Activated naive CD4-positive, alpha-beta T cell treated with anti-CD3 and anti-CD28 coated beads for 36 hours (primary cell): ENCODE measurements at regions not wholly inside any gene's neighbourhood (a gene's known extent, or its start where the extent isn't known, plus 50 kb on each side); places are given as distances from the start of the nearest gene placed in this dataset.
"Not testable (repeated sequence)": the region's sequence is repeated elsewhere in the genome, so short reads cannot be mapped to it uniquely, and the experiment has no call there.

Experiments
- CTCF ChIA-PET: fragments of 350-600 bp; sonication (Branson Sonifier 250); formaldehyde crosslinking; loops from one replicate; lab custom pipeline; 2021; ENCODE audit warnings: antibody characterized with exemption; lab: Charles Lee
- DNase-seq: peaks from one replicate; pipeline ENCODE4 v3.0.0-alpha.2; 2020
- H3K27ac Mint-ChIP-seq: one replicate; pipeline ENCODE4 v1.8.0; 2021; ENCODE audit warnings: mild to moderate bottlenecking, mixed read lengths
- H3K27me3 Mint-ChIP-seq: one replicate; pipeline ENCODE4 v1.8.0; 2021; ENCODE audit warnings: low read depth, mixed read lengths
- H3K36me3 Mint-ChIP-seq: one replicate; pipeline ENCODE4 v1.8.0; 2021; ENCODE audit warnings: low read depth, mixed read lengths
- H3K4me1 Mint-ChIP-seq: one replicate; pipeline ENCODE4 v1.8.0; 2021; ENCODE audit warnings: low read depth, mixed read lengths
- H3K4me3 Mint-ChIP-seq: one replicate; pipeline ENCODE4 v1.8.0; 2021; ENCODE audit warnings: mild to moderate bottlenecking, moderate library complexity, mixed read lengths
- H3K9me3 Mint-ChIP-seq: one replicate; pipeline ENCODE4 v1.8.0; 2021; ENCODE audit warnings: mixed read lengths
- intact Hi-C: fragments of 100-400 bp; cut with micrococcal nuclease; formaldehyde crosslinking; loops from one replicate; pipeline ENCODE4 v1.15.1; 2023

DNA sequence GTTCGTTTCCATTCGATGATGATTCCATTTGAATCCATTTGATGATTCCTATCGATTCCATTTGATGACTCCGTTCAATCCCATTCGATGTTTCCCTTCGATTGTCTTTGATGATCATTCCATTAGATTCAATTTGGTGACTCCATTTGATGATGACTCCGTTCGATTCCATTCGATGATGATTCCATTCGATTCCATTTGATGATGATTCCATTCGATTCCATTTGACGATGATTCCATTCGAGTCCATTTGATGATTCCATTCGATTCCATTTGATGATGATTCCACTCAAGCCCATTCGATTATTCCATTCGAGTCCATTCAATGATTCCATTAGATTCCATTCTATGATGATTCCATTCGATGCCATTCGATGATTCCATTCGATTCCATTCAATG, 2730.6 kb downstream of the RPIA start:
- intact Hi-C loops, H3K4me1 Mint-ChIP-seq: not testable (repeated sequence)

DNA sequence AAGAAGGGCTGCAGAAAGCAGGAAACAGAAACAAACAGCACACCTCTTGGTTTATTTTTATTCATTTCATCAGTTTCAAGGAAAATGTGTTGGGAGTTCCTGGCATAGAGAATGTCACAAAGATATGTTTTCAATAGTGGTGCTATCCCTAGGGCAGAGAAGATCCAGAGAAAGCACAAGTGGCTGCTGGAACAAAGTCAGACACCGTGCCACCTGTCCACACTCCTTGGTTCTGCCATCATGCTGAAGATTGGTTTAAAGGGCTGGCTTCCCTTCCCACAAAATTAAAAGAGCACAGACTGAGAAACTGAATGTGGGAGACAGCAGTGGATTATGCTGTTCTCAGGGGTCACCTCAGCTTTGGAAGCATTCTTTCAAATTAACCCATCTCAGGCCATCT, 2735.7 kb downstream of the RPIA start:
- H3K27me3 Mint-ChIP-seq, intact Hi-C loops: not testable (repeated sequence)
- H3K9me3 Mint-ChIP-seq, result peaks cover 12% of the 10 kb centered on the region

More for the DNA sequence above, 2730.6 kb downstream of the RPIA start:
- H3K27ac Mint-ChIP-seq, CTCF ChIA-PET, DNase-seq, H3K27me3 Mint-ChIP-seq, H3K4me3 Mint-ChIP-seq: not testable (repeated sequence)
- H3K36me3 Mint-ChIP-seq, result peaks cover 23% of the 10 kb centered on the region
- peaks cover 27% of the 10 kb centered on the region for H3K9me3 Mint-ChIP-seq

DNA sequence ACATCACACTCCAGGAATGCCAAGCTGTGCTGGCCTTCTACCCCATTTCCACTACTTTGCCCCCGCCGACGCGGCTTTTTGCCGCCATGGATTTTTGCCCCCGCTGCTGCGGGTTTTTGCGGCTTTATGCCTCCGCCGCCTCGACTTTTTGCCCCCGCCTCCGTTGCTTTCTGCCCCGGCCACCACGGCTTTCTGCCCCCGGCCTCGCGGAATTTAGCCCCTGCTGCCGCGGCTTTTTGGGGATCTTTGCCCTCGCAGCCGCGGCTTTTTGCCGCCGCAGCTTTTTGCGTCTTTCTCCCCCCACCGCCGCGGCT, 2750.4 kb downstream of the RPIA start:
- intact Hi-C loops, H3K4me1 Mint-ChIP-seq, H3K9me3 Mint-ChIP-seq, DNase-seq, CTCF ChIA-PET, H3K27ac Mint-ChIP-seq, H3K4me3 Mint-ChIP-seq, H3K36me3 Mint-ChIP-seq: not testable (repeated sequence)
- H3K27me3 Mint-ChIP-seq, result peaks cover 25% of the 10 kb centered on the region

More for the DNA sequence above, 2735.7 kb downstream of the RPIA start:
- H3K27ac Mint-ChIP-seq, H3K4me1 Mint-ChIP-seq, CTCF ChIA-PET, H3K4me3 Mint-ChIP-seq, DNase-seq: not testable (repeated sequence)
- peaks cover 12% of the 10 kb centered on the region for H3K36me3 Mint-ChIP-seq

DNA sequence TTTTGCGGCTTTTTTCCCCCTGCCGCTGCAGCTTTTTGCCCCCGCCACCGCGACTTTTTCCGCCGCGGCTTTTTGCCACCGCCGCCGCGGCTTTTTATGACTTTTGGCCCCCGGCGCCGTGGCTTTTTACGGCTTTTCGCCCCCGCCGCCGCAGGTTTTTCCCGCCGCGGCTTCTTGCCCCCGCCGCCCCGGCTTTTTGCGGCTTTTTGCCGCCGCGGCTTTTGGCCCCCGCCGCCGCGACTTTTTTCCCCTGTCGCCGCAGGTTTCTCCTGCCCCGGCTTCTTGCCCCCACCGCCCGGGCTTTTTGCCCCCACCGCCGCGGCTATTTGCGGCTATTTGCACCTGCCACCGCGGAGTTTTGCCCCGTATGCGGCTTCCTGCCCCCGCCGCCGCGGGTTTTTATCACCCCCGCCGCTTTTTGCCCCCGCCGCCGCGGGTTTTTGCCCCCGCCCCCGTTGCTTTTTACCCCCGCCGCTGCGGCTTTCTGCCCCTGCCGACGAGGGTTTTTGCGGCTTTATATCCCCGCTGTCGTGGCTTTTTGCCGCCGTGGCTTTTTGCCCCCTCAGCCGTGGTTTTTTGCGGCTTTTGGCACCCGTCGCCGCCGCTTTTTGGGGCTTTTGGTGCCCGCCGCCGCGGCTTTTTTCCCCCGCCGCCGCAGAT, 2750.9 kb downstream of the RPIA start:
- intact Hi-C loops, result no loop called here
- H3K27ac Mint-ChIP-seq, result no peak overlapping the region

GRCh38 chr2:91442906-91443729, 2751.6 kb downstream of the RPIA start:
- H3K9me3 Mint-ChIP-seq, H3K4me3 Mint-ChIP-seq, H3K27ac Mint-ChIP-seq, DNase-seq, H3K4me1 Mint-ChIP-seq, CTCF ChIA-PET, H3K36me3 Mint-ChIP-seq, intact Hi-C loops: not testable (repeated sequence)
- peaks cover 22% of the 10 kb centered on the region for H3K27me3 Mint-ChIP-seq

More for the DNA sequence above, 2750.9 kb downstream of the RPIA start:
- Mint-ChIP-seq H3K36me3 (peaks cover 5% of the 10 kb centered on the region), H3K27me3 (peaks cover 22% of the 10 kb centered on the region), H3K4me1 (peaks cover 3% of the 10 kb centered on the region), H3K4me3 (no peak overlapping the region), H3K9me3 (peaks cover 5% of the 10 kb centered on the region)
- no peak for DNase-seq
- CTCF ChIA-PET, result no interaction called here

- DNase-seq, H3K36me3 Mint-ChIP-seq, intact Hi-C loops, H3K4me3 Mint-ChIP-seq, H3K9me3 Mint-ChIP-seq, CTCF ChIA-PET, H3K4me1 Mint-ChIP-seq, H3K27ac Mint-ChIP-seq: not testable (repeated sequence)
- peaks cover 22% of the 10 kb centered on the region for H3K27me3 Mint-ChIP-seq
Measured at GRCh38 chr2:91443730-91444115, 2752.2 kb downstream of the RPIA start.

- CTCF ChIA-PET, H3K27ac Mint-ChIP-seq, DNase-seq, H3K36me3 Mint-ChIP-seq, H3K4me1 Mint-ChIP-seq, H3K4me3 Mint-ChIP-seq, H3K9me3 Mint-ChIP-seq, intact Hi-C loops: not testable (repeated sequence)
- peaks cover 22% of the 10 kb centered on the region for H3K27me3 Mint-ChIP-seq
Measured at GRCh38 chr2:91445705-91446104, 2754.2 kb downstream of the RPIA start.

DNA sequence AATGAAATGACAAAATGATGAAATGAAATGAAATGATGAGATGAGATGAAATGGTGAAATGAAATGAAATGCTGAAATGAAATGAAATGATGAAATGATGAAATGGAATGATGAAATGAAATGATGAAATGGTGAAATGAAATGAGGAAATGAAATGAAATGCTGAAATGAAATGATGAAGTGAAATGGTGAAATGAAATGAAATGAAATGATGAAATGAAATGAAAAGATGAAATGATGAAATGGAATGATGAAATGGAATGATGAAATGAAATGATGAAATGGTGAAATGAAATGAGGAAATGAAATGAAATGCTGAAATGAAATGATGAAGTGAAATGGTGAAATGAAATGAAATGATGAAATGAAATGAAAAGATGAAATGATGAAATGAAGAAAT, 2755.0 kb downstream of the RPIA start:
- H3K27ac Mint-ChIP-seq, H3K4me1 Mint-ChIP-seq, DNase-seq, H3K4me3 Mint-ChIP-seq, H3K9me3 Mint-ChIP-seq, CTCF ChIA-PET, intact Hi-C loops, H3K36me3 Mint-ChIP-seq: not testable (repeated sequence)
- peaks cover 23% of the 10 kb centered on the region for H3K27me3 Mint-ChIP-seq

DNA sequence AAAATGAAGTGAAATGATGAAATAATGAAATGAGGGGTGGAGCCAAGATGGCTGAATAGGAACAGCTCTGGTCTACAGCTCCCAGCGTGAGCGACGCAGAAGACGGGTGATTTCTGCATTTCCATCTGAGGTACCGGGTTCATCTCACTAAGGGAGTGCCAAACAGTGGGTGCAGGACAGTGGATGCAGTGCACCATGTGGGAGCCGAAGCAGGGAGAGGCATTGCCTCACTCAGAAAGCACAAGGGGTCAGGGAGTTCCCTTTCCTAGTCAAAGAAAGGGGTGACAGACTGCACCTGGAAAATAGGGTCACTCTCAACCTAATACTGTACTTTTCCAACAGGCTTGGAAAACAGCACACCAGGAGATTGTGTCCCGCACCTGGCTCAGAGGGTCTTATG, 2755.4 kb downstream of the RPIA start:
- CTCF ChIA-PET, H3K4me3 Mint-ChIP-seq, H3K36me3 Mint-ChIP-seq, DNase-seq, H3K9me3 Mint-ChIP-seq, H3K27ac Mint-ChIP-seq, H3K4me1 Mint-ChIP-seq, intact Hi-C loops: not testable (repeated sequence)
- H3K27me3 Mint-ChIP-seq, result peaks cover 22% of the 10 kb centered on the region

GRCh38 chr2:91447508-91447907, 2756.0 kb downstream of the RPIA start:
- intact Hi-C loops, H3K4me1 Mint-ChIP-seq, H3K4me3 Mint-ChIP-seq, DNase-seq, CTCF ChIA-PET, H3K9me3 Mint-ChIP-seq, H3K36me3 Mint-ChIP-seq, H3K27ac Mint-ChIP-seq: not testable (repeated sequence)
- H3K27me3 Mint-ChIP-seq, result peaks cover 23% of the 10 kb centered on the region

DNA sequence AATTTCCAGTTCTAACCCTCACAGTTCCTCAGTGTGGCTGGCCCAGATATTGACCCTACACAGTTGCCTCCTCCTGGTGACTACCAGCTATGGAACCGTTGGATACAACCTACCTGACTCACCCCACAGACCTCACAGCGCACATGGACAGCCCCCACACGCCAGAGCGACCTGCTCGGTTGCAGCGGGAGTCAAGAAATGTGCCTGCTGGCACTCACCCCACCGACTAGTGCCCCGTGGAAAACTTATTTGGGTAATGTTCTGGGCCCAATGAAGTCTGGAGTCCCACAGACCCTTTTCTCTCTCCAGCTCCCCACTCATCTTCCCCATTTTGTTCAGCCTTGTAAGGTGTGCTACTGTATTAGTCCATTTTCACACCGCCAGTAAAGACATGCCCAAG, 2770.8 kb downstream of the RPIA start:
- H3K4me1 Mint-ChIP-seq, H3K27ac Mint-ChIP-seq, intact Hi-C loops, H3K9me3 Mint-ChIP-seq, DNase-seq, H3K4me3 Mint-ChIP-seq, CTCF ChIA-PET, H3K36me3 Mint-ChIP-seq: not testable (repeated sequence)
- H3K27me3 Mint-ChIP-seq, result peaks cover 13% of the 10 kb centered on the region

DNA sequence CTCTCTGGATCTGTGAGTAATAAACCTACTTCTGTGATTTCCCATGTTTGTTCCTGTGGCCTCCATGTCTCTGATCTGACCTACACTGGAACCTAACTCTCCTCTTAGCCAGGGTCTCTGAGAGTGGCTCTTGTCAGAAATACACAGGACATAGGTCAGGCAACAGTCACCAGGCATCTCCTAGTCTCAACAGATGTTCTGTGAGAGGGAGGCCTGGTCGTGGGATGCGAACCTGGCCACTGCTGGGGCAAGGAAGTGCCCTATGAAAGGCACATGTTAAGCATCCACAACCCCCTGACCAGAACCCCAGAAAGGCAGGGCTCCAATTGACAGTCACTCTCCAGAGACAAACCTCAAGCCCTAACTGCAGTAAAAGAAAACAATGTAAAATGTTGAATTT, 2771.5 kb downstream of the RPIA start:
- H3K4me1 Mint-ChIP-seq, DNase-seq, H3K36me3 Mint-ChIP-seq, H3K4me3 Mint-ChIP-seq, H3K9me3 Mint-ChIP-seq, intact Hi-C loops, CTCF ChIA-PET, H3K27ac Mint-ChIP-seq: not testable (repeated sequence)
- peaks cover 13% of the 10 kb centered on the region for H3K27me3 Mint-ChIP-seq

- not testable (repeated sequence) for H3K36me3 Mint-ChIP-seq
- peaks cover 15% of the 10 kb centered on the region for H3K27me3 Mint-ChIP-seq
Measured at GRCh38 chr2:91466780-91467363, 2775.4 kb downstream of the RPIA start.

More at GRCh38 chr2:91466780-91467363, 2775.4 kb downstream of the RPIA start:
- H3K27ac Mint-ChIP-seq, H3K9me3 Mint-ChIP-seq, intact Hi-C loops, DNase-seq, H3K4me3 Mint-ChIP-seq, CTCF ChIA-PET, H3K4me1 Mint-ChIP-seq: not testable (repeated sequence)
